ENCODE measurements at regions not wholly inside any gene's neighbourhood (a gene's known extent, or its start where the extent isn't known, plus 50 kb on each side); places are given as distances from the start of the nearest gene placed in this dataset.

- ChIA-PET POLR2A (no interaction called here), CTCF (no interaction called here)
- H3K9me3 Mint-ChIP-seq = peaks cover 2% of the 10 kb centered on the region
- no peaks in the 10 kb centered on the region for H3K36me3 Mint-ChIP-seq (ENCODE audit: low read depth)
- H3K27ac Mint-ChIP-seq = no peak overlapping the region
- H3K4me1 Mint-ChIP-seq (ENCODE audit: low read depth) = no peaks in the 10 kb centered on the region
- intact Hi-C loops (cut with micrococcal nuclease) = no loop called here
- H3K4me3 Mint-ChIP-seq = no peak overlapping the region
- no peak for TF ChIP-seq CTCF (IDR thresholded peaks at IDR 0.05)
- no peaks in the 10 kb centered on the region for H3K27me3 Mint-ChIP-seq
- ATAC-seq (no peak), DNase-seq (no peak)
Observed at GRCh38 chr18:44411262-44411905, 269.3 kb upstream of the SETBP1 start.

- intact Hi-C loops (cut with micrococcal nuclease) = no loop called here
- H3K27me3 Mint-ChIP-seq = no peaks in the 10 kb centered on the region
- no peaks in the 10 kb centered on the region for H3K9me3 Mint-ChIP-seq
- H3K36me3 Mint-ChIP-seq (ENCODE audit: low read depth) = no peaks in the 10 kb centered on the region
- no peak for ATAC-seq
- CTCF ChIA-PET = no interaction called here
- POLR2A ChIA-PET = no interaction called here
- no peak for TF ChIP-seq CTCF (IDR thresholded peaks at IDR 0.05)
- H3K4me3 Mint-ChIP-seq = no peak overlapping the region
- no peak for DNase-seq
- H3K27ac Mint-ChIP-seq = no peak overlapping the region
- H3K4me1 Mint-ChIP-seq (ENCODE audit: low read depth) = no peaks in the 10 kb centered on the region
Observed at GRCh38 chr18:44411976-44412375, 268.7 kb upstream of the SETBP1 start.

GRCh38 chr18:44423814-44424644 is 256.7 kb upstream of the SETBP1 start:
- no peaks in the 10 kb centered on the region for H3K4me1 Mint-ChIP-seq (ENCODE audit: low read depth)
- TF ChIP-seq CTCF (IDR thresholded peaks at IDR 0.05) = no peak
- ATAC-seq (no peak), DNase-seq (no peak)
- intact Hi-C loops (cut with micrococcal nuclease) = no loop called here
- no peak overlapping the region for H3K27ac Mint-ChIP-seq
- ChIA-PET CTCF (no interaction called here), POLR2A (no interaction called here)
- no peaks in the 10 kb centered on the region for H3K27me3 Mint-ChIP-seq
- H3K4me3 Mint-ChIP-seq = no peak overlapping the region
- peaks cover 5% of the 10 kb centered on the region for H3K9me3 Mint-ChIP-seq
- no peaks in the 10 kb centered on the region for H3K36me3 Mint-ChIP-seq (ENCODE audit: low read depth)

GRCh38 chr18:44424645-44425035 is 256.0 kb upstream of the SETBP1 start:
- no peak for ATAC-seq
- ChIA-PET CTCF (no interaction called here), POLR2A (no interaction called here)
- H3K4me1 Mint-ChIP-seq (ENCODE audit: low read depth) = no peaks in the 10 kb centered on the region
- DNase-seq = no peak
- no peak for TF ChIP-seq CTCF (IDR thresholded peaks at IDR 0.05)
- H3K36me3 Mint-ChIP-seq (ENCODE audit: low read depth) = no peaks in the 10 kb centered on the region
- no peak overlapping the region for H3K4me3 Mint-ChIP-seq
- intact Hi-C loops (cut with micrococcal nuclease) = no loop called here
- no peak overlapping the region for H3K27ac Mint-ChIP-seq
- peaks cover 2% of the 10 kb centered on the region for H3K9me3 Mint-ChIP-seq
- no peaks in the 10 kb centered on the region for H3K27me3 Mint-ChIP-seq

- CTCF ChIA-PET = no interaction called here
- ATAC-seq (no peak), DNase-seq (no peak)
- intact Hi-C loops (cut with micrococcal nuclease) = no loop called here
- POLR2A ChIA-PET = no interaction called here
- Mint-ChIP-seq H3K9me3 (peaks cover 2% of the 10 kb centered on the region), H3K4me3 (no peak overlapping the region), H3K36me3 (ENCODE audit: low read depth) (no peaks in the 10 kb centered on the region), H3K27ac (no peak overlapping the region), H3K4me1 (ENCODE audit: low read depth) (no peaks in the 10 kb centered on the region), H3K27me3 (no peaks in the 10 kb centered on the region)
- TF ChIP-seq CTCF (IDR thresholded peaks at IDR 0.05) = no peak
Observed at GRCh38 chr18:44425161-44425560, 255.5 kb upstream of the SETBP1 start.

Measured in activated CD8-positive, alpha-beta T cell treated with anti-CD3 and anti-CD28 coated beads for 36 hours (primary cell).